Endothelial cell (in vitro differentiated cells): ENCODE measurements at regions not wholly inside any gene's neighbourhood (a gene's known extent, or its start where the extent isn't known, plus 50 kb on each side); places are given as distances from the start of the nearest gene placed in this dataset.
"Not testable (repeated sequence)": the region's sequence is repeated elsewhere in the genome, so short reads cannot be mapped to it uniquely, and the experiment has no call there.

Experiments
- DNase-seq: peaks from one replicate; pipeline ENCODE4 v3.0.0; 2021; ENCODE audit warnings: low spot score
- H3K27ac Mint-ChIP-seq: one replicate; pipeline ENCODE4 v1.8.0; 2021; ENCODE audit warnings: mixed read lengths, inconsistent platforms; ENCODE audit not compliant: unreplicated experiment
- H3K27me3 Mint-ChIP-seq: one replicate; pipeline ENCODE4 v1.8.0; 2021; ENCODE audit warnings: mild to moderate bottlenecking, moderate library complexity, mixed read lengths, inconsistent platforms; ENCODE audit not compliant: unreplicated experiment
- H3K36me3 Mint-ChIP-seq: one replicate; pipeline ENCODE4 v1.8.0; 2021; ENCODE audit warnings: mild to moderate bottlenecking, low read depth, mixed read lengths, inconsistent platforms; ENCODE audit not compliant: unreplicated experiment
- H3K4me1 Mint-ChIP-seq: one replicate; pipeline ENCODE4 v1.8.0; 2021; ENCODE audit warnings: mild to moderate bottlenecking, mixed read lengths, inconsistent platforms; ENCODE audit not compliant: unreplicated experiment
- H3K4me3 Mint-ChIP-seq: one replicate; pipeline ENCODE4 v1.8.0; 2021; ENCODE audit warnings: mild to moderate bottlenecking, mixed read lengths, inconsistent platforms; ENCODE audit not compliant: unreplicated experiment
- H3K9me3 Mint-ChIP-seq: one replicate; pipeline ENCODE4 v1.8.0; 2021; ENCODE audit warnings: mixed read lengths, inconsistent platforms; ENCODE audit not compliant: unreplicated experiment
- TF ChIP-seq, protein P1 (sequence below): fragments of 200-600 bp; sonication (generic); IDR thresholded peaks from one replicate; pipeline ENCODE4 v1.5.0; 2021; ENCODE audit warnings: antibody characterized with exemption; ENCODE audit not compliant: unreplicated experiment

GRCh38 chr22:49344656-49345055 lies 483.0 kb downstream of the BRD1 start:
- no peak overlapping the region for H3K27ac Mint-ChIP-seq
- no peak overlapping the region for H3K4me3 Mint-ChIP-seq
- peaks cover 6% of the 10 kb centered on the region for H3K27me3 Mint-ChIP-seq
- H3K9me3 Mint-ChIP-seq: no peaks in the 10 kb centered on the region
- TF ChIP-seq, protein P1, sequence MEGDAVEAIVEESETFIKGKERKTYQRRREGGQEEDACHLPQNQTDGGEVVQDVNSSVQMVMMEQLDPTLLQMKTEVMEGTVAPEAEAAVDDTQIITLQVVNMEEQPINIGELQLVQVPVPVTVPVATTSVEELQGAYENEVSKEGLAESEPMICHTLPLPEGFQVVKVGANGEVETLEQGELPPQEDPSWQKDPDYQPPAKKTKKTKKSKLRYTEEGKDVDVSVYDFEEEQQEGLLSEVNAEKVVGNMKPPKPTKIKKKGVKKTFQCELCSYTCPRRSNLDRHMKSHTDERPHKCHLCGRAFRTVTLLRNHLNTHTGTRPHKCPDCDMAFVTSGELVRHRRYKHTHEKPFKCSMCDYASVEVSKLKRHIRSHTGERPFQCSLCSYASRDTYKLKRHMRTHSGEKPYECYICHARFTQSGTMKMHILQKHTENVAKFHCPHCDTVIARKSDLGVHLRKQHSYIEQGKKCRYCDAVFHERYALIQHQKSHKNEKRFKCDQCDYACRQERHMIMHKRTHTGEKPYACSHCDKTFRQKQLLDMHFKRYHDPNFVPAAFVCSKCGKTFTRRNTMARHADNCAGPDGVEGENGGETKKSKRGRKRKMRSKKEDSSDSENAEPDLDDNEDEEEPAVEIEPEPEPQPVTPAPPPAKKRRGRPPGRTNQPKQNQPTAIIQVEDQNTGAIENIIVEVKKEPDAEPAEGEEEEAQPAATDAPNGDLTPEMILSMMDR: no peak
- H3K36me3 Mint-ChIP-seq: no peaks in the 10 kb centered on the region
- peaks cover 11% of the 10 kb centered on the region for H3K4me1 Mint-ChIP-seq
- no peak for DNase-seq

DNA sequence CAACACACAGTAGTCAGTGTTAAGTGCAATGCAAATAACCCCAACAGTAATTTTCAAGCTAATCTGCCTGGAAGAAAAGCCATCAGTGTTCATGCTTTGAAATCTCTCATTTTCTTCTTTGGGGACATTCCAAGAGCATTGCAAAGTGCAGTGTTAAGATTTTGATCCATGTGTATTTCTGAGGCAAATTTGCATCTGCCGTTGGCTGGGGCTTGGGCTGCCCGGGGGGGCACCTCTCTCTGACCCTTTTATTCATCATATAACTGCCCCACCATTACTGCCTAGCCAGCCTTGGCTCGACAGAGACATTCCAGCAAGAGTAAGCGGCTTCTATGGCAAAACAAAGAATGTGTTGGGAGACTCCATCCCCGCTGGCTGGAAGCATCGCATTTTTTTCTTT lies 483.5 kb downstream of the BRD1 start:
- H3K4me3 Mint-ChIP-seq: no peak overlapping the region
- no peaks in the 10 kb centered on the region for H3K9me3 Mint-ChIP-seq
- no peak overlapping the region for H3K27ac Mint-ChIP-seq
- H3K27me3 Mint-ChIP-seq: peaks cover 6% of the 10 kb centered on the region
- DNase-seq: no peak
- H3K36me3 Mint-ChIP-seq: no peaks in the 10 kb centered on the region
- TF ChIP-seq, protein P1: no peak
- peaks cover 7% of the 10 kb centered on the region for H3K4me1 Mint-ChIP-seq

GRCh38 chr22:49340406-49340805 lies 487.3 kb downstream of the BRD1 start:
- H3K27me3 Mint-ChIP-seq: peaks cover 3% of the 10 kb centered on the region
- H3K4me3 Mint-ChIP-seq: no peak overlapping the region
- TF ChIP-seq, protein P1: no peak
- DNase-seq: no peak
- no peaks in the 10 kb centered on the region for H3K36me3 Mint-ChIP-seq
- no peak overlapping the region for H3K27ac Mint-ChIP-seq
- H3K9me3 Mint-ChIP-seq: no peaks in the 10 kb centered on the region
- H3K4me1 Mint-ChIP-seq: no peaks in the 10 kb centered on the region

- not testable (repeated sequence) for H3K27me3 Mint-ChIP-seq, H3K36me3 Mint-ChIP-seq, H3K9me3 Mint-ChIP-seq, H3K4me3 Mint-ChIP-seq, H3K27ac Mint-ChIP-seq, H3K4me1 Mint-ChIP-seq, DNase-seq
These were observed 491.2 kb downstream of the BRD1 start for GRCh38 chr22:49336483-49336882.

- H3K9me3 Mint-ChIP-seq: no peaks in the 10 kb centered on the region
- no peak for DNase-seq
- TF ChIP-seq, protein P1: no peak
- H3K27me3 Mint-ChIP-seq: peaks cover 6% of the 10 kb centered on the region
- H3K36me3 Mint-ChIP-seq: no peaks in the 10 kb centered on the region
- no peak overlapping the region for H3K4me3 Mint-ChIP-seq
- H3K27ac Mint-ChIP-seq: no peak overlapping the region
- H3K4me1 Mint-ChIP-seq: no peaks in the 10 kb centered on the region
These were observed 492.7 kb downstream of the BRD1 start for GRCh38 chr22:49334976-49335375.

GRCh38 chr22:49334449-49334789 lies 493.3 kb downstream of the BRD1 start:
- peaks cover 6% of the 10 kb centered on the region for H3K27me3 Mint-ChIP-seq
- no peaks in the 10 kb centered on the region for H3K36me3 Mint-ChIP-seq
- TF ChIP-seq, protein P1: no peak
- no peaks in the 10 kb centered on the region for H3K9me3 Mint-ChIP-seq
- H3K27ac Mint-ChIP-seq: no peak overlapping the region
- DNase-seq: no peak
- no peaks in the 10 kb centered on the region for H3K4me1 Mint-ChIP-seq
- no peak overlapping the region for H3K4me3 Mint-ChIP-seq
